Neural cell (in vitro differentiated cells): ENCODE measurements at regions not wholly inside any gene's neighbourhood (a gene's known extent, or its start where the extent isn't known, plus 50 kb on each side); places are given as distances from the start of the nearest gene placed in this dataset.
"Not testable (repeated sequence)": the region's sequence is repeated elsewhere in the genome, so short reads cannot be mapped to it uniquely, and the experiment has no call there.

Source experiments
- CTCF ChIP-seq: fragments of 450-650 bp; IDR thresholded peaks from 2 replicates; pipeline ENCODE4 v1.5.1; 2014; ENCODE audit warnings: antibody characterized with exemption, mild to moderate bottlenecking, moderate library complexity; ENCODE audit not compliant: poor library complexity, severe bottlenecking
- EP300 ChIP-seq: fragments of 450-650 bp; conservative IDR thresholded peaks from 2 replicates; pipeline ENCODE4 v1.6.1; 2014; ENCODE audit warnings: antibody characterized with exemption, mild to moderate bottlenecking, moderate library complexity; ENCODE audit not compliant: poor library complexity, severe bottlenecking
- EZH2 ChIP-seq: fragments of 200-600, 300-800 bp; shearing (Covaris generic), sonication (generic); IDR thresholded peaks from 2 replicates; pipeline ENCODE4 v1.6.1; 2014; ENCODE audit warnings: antibody characterized with exemption, low read length, borderline replicate concordance, mild to moderate bottlenecking; ENCODE audit not compliant: insufficient read depth, poor library complexity, severe bottlenecking
- MXI1 ChIP-seq: fragments of 450-650 bp; conservative IDR thresholded peaks from 2 replicates; pipeline ENCODE4 v1.6.1; 2014; ENCODE audit warnings: antibody characterized with exemption, mild to moderate bottlenecking; ENCODE audit not compliant: poor library complexity, severe bottlenecking
- POLR2AphosphoS5 ChIP-seq: IDR thresholded peaks from 2 replicates; pipeline ENCODE4 v1.6.1; 2012
- RAD21 ChIP-seq: fragments of 450-650 bp; conservative IDR thresholded peaks from 2 replicates; pipeline ENCODE4 v1.6.1; 2014; ENCODE audit warnings: antibody characterized with exemption, mild to moderate bottlenecking, moderate library complexity
- REST ChIP-seq: IDR thresholded peaks from 2 replicates; pipeline ENCODE4 v1.6.1; 2012; ENCODE audit warnings: borderline replicate concordance
- SMC3 ChIP-seq: fragments of 450-650 bp; conservative IDR thresholded peaks from 2 replicates; pipeline ENCODE4 v1.6.1; 2014; ENCODE audit warnings: antibody characterized with exemption, mild to moderate bottlenecking, moderate library complexity; ENCODE audit not compliant: poor library complexity
- TAF1 ChIP-seq: IDR thresholded peaks from 2 replicates; pipeline ENCODE4 v1.6.1; 2012; ENCODE audit warnings: low read depth

- TF ChIP-seq MXI1, CTCF, REST, RAD21, SMC3, TAF1, POLR2AphosphoS5, EZH2, EP300: not testable (repeated sequence)
Observed at GRCh38 chr3:125840465-125840864, 128.5 kb upstream of the ROPN1B start.
